HG02840 (cell line): ENCODE measurements at regions not wholly inside any gene's neighbourhood (a gene's known extent, or its start where the extent isn't known, plus 50 kb on each side); places are given as distances from the start of the nearest gene placed in this dataset.
"Not testable (repeated sequence)": the region's sequence is repeated elsewhere in the genome, so short reads cannot be mapped to it uniquely, and the experiment has no call there.

Experiments
- ATAC-seq: cut with Tn5 transposase; IDR thresholded peaks from one replicate; pipeline ENCODE4 v1.9.1; 2021; ENCODE audit warnings: mild to moderate bottlenecking, moderate library complexity, moderate number of reproducible peaks; ENCODE audit not compliant: unreplicated experiment, low FRiP score

GRCh38 chr12:67524861-67525616 lies 123.5 kb upstream of the DYRK2 start:
- ATAC-seq, result no peak

DNA sequence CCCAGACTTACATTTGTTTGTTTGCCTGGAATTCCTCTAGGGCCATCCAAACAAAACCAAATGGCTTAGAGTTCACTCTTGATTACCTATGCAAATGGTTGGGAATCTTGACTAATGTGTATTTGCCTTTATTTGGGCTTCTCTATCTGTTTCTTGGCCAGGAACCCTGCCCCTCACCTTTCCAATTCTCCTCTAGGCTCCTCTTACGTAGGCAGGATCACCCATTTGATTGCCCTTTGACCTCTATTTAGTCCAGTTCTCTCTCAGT lies 123.0 kb upstream of the DYRK2 start:
- ATAC-seq, result no peak

DNA sequence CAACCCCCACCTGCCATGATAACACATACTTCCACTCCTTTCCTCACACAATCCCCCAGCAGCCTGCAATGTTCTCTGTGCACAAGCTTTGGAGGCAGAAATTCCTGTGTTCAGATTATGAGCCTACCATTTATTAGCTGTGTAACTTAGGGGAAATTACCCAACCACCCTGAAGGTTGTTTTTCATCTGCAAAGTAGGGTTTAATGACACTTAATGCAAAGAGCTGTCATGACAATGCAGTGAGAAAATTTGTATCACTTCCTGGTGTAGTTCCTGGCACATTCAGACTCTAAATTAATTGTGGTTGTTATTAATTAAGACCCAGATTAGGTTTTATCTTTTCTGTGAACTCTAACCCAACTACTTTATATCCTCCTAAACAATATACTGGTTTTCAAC lies 122.4 kb upstream of the DYRK2 start:
- no peak for ATAC-seq

GRCh38 chr12:67531051-67531450 lies 117.5 kb upstream of the DYRK2 start:
- no peak for ATAC-seq

- no peak for ATAC-seq
Measured at GRCh38 chr12:67531501-67531900, 117.0 kb upstream of the DYRK2 start.

DNA sequence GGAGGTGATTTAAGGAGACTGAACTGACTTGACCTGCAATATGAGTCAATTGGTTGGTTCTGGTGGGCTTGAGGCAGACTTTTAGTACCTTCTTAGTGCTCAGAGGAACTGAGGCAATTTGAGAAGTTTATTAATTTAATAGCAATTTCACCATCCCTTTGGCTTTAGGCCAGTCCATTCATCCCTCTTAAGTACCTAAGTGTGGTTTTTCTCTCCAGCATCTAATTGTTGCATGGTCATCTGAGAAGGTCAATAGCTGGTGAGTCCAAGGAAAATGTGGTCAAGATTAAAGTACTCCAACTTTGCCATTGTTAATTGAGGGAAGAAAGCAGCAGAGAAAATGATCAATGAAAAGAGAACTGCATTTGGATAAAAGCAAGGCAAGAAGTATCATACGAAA lies 115.4 kb upstream of the DYRK2 start:
- no peak for ATAC-seq

- ATAC-seq, result no peak
Measured at GRCh38 chr12:67534046-67534445, 114.5 kb upstream of the DYRK2 start.

GRCh38 chr12:67534681-67535080 lies 113.9 kb upstream of the DYRK2 start:
- no peak for ATAC-seq

- no peak for ATAC-seq
Measured at GRCh38 chr12:67535176-67535575, 113.4 kb upstream of the DYRK2 start.

DNA sequence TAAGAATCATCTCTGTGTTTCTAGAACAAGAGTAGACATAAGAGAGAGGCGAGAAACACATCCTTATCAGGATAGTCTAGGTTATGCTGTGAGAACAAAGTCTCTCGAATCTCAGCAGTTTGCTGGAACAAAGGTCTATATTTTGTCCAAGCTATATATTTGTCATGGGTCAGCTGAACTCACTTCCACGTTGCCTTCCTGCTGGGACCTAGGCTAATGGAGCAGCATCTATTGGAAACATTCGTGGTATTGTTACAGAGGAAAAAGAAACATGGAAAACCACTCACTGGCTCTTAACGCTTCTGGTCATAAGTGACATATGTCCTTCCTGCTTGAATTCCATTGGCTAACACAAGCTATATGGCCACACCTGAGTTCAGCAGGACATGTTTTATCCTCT lies 112.6 kb upstream of the DYRK2 start:
- ATAC-seq, result no peak

- no peak for ATAC-seq
Measured at GRCh38 chr12:67539329-67539728, 109.2 kb upstream of the DYRK2 start.

- ATAC-seq, result no peak
Measured at GRCh38 chr12:67539946-67540345, 108.6 kb upstream of the DYRK2 start.

GRCh38 chr12:67540920-67541624 lies 107.5 kb upstream of the DYRK2 start:
- ATAC-seq, result no peak

- ATAC-seq, result no peak
Measured at GRCh38 chr12:67541625-67541991, 106.9 kb upstream of the DYRK2 start.

GRCh38 chr12:67543021-67543770 lies 105.3 kb upstream of the DYRK2 start:
- no peak for ATAC-seq

GRCh38 chr12:67545298-67545697 lies 103.2 kb upstream of the DYRK2 start:
- no peak for ATAC-seq

DNA sequence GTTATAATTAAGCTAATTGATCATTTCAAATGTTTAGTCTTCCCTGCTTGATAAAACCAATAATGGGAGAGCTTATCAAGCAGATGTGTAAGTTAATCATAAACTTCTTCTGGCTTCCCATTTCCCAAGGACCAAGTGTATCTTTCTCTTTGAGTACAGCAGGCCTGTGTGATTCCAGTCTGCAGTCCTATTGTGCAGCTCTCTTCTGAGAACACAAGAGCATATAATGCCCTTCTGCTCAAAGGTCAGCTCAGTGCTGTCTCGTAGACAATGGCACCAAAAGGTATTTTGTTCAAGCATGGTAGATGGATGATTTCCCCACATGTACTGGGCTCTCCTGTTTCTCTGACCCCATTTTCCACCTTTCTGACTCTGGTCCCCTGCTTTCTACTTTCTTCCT lies 101.8 kb upstream of the DYRK2 start:
- ATAC-seq, result no peak

DNA sequence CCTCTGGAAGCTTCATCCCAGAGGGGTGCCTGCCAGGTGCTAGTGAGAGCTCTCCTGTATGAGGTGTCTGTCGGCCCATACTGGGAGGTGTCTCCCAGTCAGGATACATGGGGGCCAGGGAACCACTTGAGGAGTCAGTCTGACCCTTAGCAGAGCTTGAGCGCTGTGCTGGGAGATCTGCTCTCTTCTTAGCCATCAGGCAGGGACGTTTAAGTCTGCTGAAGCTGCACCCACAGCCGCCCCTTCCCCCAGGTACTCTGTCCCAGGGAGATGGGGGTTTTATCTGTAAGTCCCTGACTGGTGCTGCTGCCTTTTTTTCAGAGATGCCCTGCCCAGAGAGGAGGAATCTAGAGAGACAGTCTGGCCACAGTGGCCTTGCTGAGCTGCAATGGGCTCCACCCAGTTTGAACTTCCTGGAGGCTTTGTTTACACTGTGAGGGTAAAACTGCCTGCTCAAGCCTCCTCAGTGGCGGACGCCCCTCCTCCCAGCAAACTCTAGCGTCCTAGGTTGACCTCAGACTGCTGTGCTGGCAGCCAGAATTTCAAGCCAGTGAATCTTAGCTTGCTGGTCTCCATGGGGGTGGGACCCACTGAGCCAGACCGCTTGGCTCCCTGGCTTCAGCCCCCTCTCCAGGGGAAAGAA lies 93.3 kb upstream of the DYRK2 start:
- ATAC-seq, result not testable (repeated sequence)

DNA sequence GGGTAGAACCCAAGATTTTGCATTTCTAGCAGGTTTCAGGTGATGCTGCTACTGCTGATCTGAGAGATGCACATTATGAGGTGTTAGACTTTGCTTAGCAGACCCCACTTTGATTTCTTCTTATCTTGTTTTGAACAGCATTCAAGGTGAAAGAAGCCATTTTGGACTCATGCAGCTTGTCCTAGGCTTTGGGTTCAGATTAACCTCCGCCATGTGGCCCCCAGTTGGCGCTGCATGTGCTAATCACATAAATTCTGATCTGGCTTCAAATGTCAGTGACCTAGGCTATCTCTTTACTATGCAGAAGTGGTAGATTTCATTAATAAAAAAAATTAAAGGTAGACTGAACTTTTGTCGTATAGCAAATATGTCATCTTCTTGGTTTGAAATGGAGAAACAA lies 89.8 kb upstream of the DYRK2 start:
- no peak for ATAC-seq

GRCh38 chr12:67559751-67560150 lies 88.8 kb upstream of the DYRK2 start:
- ATAC-seq, result no peak
